Transverse colon (tissue), 4 donors: ENCODE measurements at regions not wholly inside any gene's neighbourhood (a gene's known extent, or its start where the extent isn't known, plus 50 kb on each side); places are given as distances from the start of the nearest gene placed in this dataset.

Experiments
- DNase-seq: peaks from one replicate; pipeline ENCODE4 v3.0.0-alpha.2; 2019
- H3K27ac ChIP-seq, 4 donors: fragments of 200-600 bp; sonication (generic); 2 replicates each; pipeline ENCODE4 v1.5.1; 2016 to 2018; ENCODE audit warnings: inconsistent platforms in 4 of 4
- H3K27me3 ChIP-seq: fragments of 200-600 bp; sonication (generic); 2 replicates; pipeline ENCODE4 v1.5.1; 2017; ENCODE audit warnings: inconsistent platforms
- H3K36me3 ChIP-seq, 4 donors: fragments of 200-600 bp; sonication (generic); 2 replicates each; pipeline ENCODE4 v1.5.1; 2017 to 2019; ENCODE audit warnings: inconsistent platforms in 4 of 4
- H3K4me1 ChIP-seq, 4 donors: fragments of 200-600 bp; sonication (generic); 2 replicates each; pipeline ENCODE4 v1.5.1; 2017 to 2020; ENCODE audit warnings: inconsistent platforms in 4 of 4
- H3K4me3 ChIP-seq, 4 donors: fragments of 200-600 bp; sonication (generic); 1 replicate in 1 of 4; 2 replicates in 3 of 4; pipeline versions ENCODE4 v1.5.1 to v1.6.1; 2017 to 2019; ENCODE audit warnings: inconsistent platforms in 4 of 4
- H3K9me3 ChIP-seq, 2 donors: fragments of 200-600 bp; sonication (generic); 2 replicates each; pipeline ENCODE4 v1.5.1; 2017 to 2019; ENCODE audit warnings: inconsistent platforms in 2 of 2
- EP300 ChIP-seq: sonication (generic); formaldehyde crosslinking; IDR thresholded peaks from one replicate; pipeline ENCODE4 v1.6.1; 2017; ENCODE audit warnings: antibody characterized with exemption, low read depth
- POLR2A ChIP-seq: fragments of 450-650 bp; IDR thresholded peaks from one replicate; pipeline ENCODE4 v1.6.1; 2016; ENCODE audit warnings: antibody characterized with exemption, mild to moderate bottlenecking, moderate library complexity
- POLR2AphosphoS5 ChIP-seq, 3 donors: sonication (generic); formaldehyde crosslinking; IDR thresholded peaks; one replicate each; pipeline ENCODE4 v1.6.1; 2016; ENCODE audit warnings: antibody characterized with exemption in 3 of 3
- WGBS, 2 donors: methylation state at CpG; one replicate each; pipeline ENCODE4 v1.1.5; 2018; ENCODE audit warnings: low coverage in 1 of 2; 5-methylcytosine and 5-hydroxymethylcytosine counted together
- in situ Hi-C, 4 donors: fragments of 200-750 bp; cut with MboI; loops; one replicate each; pipeline versions ENCODE4 v1.15.0 to v1.15.1; 2017; ENCODE audit warnings: low sequenced_read_pairs in 3 of 4, low pct_ligation_motif_present in 1 of 4, low pct_unique_long_range_greater_than_20kb in 1 of 4
- intact Hi-C: fragments of 100-400 bp; cut with DNase I; formaldehyde crosslinking; loops from one replicate; pipeline ENCODE4 v1.15.1; 2023; ENCODE audit warnings: low total_unique reads
- TF ChIP-seq, protein P1 (sequence below), 5 experiments: fragments of 200-600 bp in 3 of 5; fragments of 450-650 bp in 2 of 5; sonication (generic) in 3 of 5; IDR thresholded peaks; 1 replicate in 2 of 5; 2 replicates in 3 of 5; pipeline ENCODE4 v1.5.1; 2016 to 2017; ENCODE audit warnings: antibody characterized with exemption in 5 of 5, inconsistent platforms in 3 of 5, mild to moderate bottlenecking in 2 of 5, moderate library complexity in 1 of 5

DNA sequence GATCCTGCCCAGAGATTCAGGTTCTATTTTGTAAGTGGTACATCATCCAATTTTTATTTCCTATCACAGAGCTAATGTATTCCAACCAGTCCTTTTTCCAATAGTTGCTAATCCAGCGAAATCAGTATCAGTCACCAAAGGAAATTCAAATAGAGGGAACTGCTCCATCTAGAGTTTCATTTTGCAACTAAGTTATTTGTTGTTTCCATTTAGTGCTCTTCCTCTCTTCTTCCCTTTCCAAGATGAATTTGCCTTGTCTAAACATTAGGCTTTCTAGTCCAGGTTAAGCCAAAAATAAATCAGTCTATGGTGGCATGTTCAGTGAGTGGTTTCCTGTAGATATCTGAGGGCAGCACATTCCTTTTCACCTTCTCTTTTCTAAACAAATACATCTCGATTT lies 79.8 kb upstream of the SPATA31D4 start:
- Histone ChIP-seq H3K27me3 (no peaks in the 10 kb centered on the region), H3K4me3 (no peak overlapping the region), H3K9me3 (no peaks in the 10 kb centered on the region), H3K27ac (no peak overlapping the region), H3K36me3 (no peaks in the 10 kb centered on the region), H3K4me1 (peaks cover 0 to 16% (median 0%) of the 10 kb centered on the region in 4 donors)
- DNase-seq, result no peak
- intact Hi-C loops, result no loop called here
- TF ChIP-seq, protein P1, sequence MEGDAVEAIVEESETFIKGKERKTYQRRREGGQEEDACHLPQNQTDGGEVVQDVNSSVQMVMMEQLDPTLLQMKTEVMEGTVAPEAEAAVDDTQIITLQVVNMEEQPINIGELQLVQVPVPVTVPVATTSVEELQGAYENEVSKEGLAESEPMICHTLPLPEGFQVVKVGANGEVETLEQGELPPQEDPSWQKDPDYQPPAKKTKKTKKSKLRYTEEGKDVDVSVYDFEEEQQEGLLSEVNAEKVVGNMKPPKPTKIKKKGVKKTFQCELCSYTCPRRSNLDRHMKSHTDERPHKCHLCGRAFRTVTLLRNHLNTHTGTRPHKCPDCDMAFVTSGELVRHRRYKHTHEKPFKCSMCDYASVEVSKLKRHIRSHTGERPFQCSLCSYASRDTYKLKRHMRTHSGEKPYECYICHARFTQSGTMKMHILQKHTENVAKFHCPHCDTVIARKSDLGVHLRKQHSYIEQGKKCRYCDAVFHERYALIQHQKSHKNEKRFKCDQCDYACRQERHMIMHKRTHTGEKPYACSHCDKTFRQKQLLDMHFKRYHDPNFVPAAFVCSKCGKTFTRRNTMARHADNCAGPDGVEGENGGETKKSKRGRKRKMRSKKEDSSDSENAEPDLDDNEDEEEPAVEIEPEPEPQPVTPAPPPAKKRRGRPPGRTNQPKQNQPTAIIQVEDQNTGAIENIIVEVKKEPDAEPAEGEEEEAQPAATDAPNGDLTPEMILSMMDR (IDR thresholded peaks at IDR 0.05), result peak; percentile 23 to 42 (median 30)
- TF ChIP-seq POLR2AphosphoS5 (IDR thresholded peaks at IDR 0.05), result no peak
- in situ Hi-C loops, result loop anchor here in 1 of 4 donors (25.0 kb wide), 1 partner anchor 236 kb away; no protein-coding TSS in a partner anchor
- 44 to 46% methylated on average over 2 of the region's 2 CpGs for WGBS, 2 donors

DNA sequence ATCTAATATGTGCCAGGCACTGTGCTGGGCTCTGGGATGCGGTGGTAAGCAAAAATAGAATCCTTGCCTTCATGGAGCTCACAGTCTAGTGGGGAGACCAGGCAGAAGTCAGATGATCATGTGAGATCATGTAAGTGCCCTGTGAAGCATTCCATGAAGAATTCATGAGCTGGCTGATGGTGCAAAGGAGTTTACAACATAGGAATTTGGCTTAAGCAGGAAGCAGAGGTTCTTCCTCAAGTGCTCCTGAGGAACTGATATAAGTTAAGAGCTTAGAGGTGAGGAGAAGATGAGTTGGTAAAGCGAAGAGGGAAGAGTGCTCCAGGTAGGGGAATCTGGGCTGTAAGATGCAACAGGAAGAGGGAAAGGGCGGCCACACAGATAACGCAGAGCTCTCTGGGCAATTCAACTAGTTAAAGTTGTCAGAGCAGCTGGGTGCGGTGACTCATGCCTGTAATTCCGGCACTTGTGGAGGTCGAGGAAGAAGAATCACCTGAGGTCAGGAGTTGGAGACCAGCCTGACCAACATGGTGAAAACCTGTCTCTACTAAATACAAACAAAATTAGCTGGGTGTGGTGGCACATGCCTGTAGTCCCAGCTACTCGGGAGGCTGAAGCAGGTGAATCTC lies 78.5 kb upstream of the SPATA31D4 start:
- 55 to 58% methylated on average over 5 to 8 of the region's 8 CpGs for WGBS, 2 donors
- H3K9me3 ChIP-seq, result no peaks in the 10 kb centered on the region
- intact Hi-C loops (no loop called here), in situ Hi-C loops (loop anchor here in 2 of 4 donors (25.0 kb wide), 2 partner anchors 237 to 763 kb away; no protein-coding TSS in a partner anchor)
- peak; percentile 61 for DNase-seq
- H3K27me3 ChIP-seq, result no peaks in the 10 kb centered on the region
- H3K4me1 ChIP-seq, result peaks cover 0 to 16% (median 0%) of the 10 kb centered on the region in 4 donors
- no peak for TF ChIP-seq POLR2A
- no peak for TF ChIP-seq EP300
- no peak for TF ChIP-seq POLR2AphosphoS5 (IDR thresholded peaks at IDR 0.05)
- TF ChIP-seq, protein P1 (IDR thresholded peaks at IDR 0.05), result no peak
- no peak overlapping the region for H3K4me3 ChIP-seq
- no peak overlapping the region for H3K27ac ChIP-seq
- H3K36me3 ChIP-seq, result no peaks in the 10 kb centered on the region

DNA sequence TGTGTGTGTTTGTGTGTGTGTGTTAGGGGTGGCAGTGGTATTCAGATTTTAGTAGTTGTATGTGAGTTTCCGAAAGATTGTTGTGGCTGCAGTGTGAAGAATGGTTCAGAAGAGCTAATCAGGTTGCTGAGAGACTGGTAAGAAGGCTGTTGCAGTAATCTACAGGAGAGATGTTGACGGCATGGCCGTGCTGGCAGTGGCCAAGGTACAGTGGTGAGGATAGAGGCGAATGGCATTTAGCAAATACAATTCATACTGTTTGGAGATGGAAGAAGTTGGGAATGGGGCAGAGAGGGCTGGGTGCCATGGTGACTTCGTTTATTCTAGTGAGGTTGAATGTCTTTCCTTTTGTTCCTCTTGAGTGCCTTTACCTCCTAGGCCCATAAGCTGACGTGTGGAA lies 77.5 kb upstream of the SPATA31D4 start:
- WGBS, 2 donors, result 73 to 89% methylated on average over 3 to 6 of the region's 6 CpGs
- H3K36me3 ChIP-seq, result no peaks in the 10 kb centered on the region
- in situ Hi-C loops, result loop anchor here in 1 of 4 donors (25.0 kb wide), 1 partner anchor 762 kb away; no protein-coding TSS in a partner anchor
- intact Hi-C loops, result no loop called here
- H3K4me1 ChIP-seq, result peaks cover 0 to 16% (median 0%) of the 10 kb centered on the region in 4 donors
- H3K27ac ChIP-seq, result no peak overlapping the region
- DNase-seq, result no peak
- H3K4me3 ChIP-seq, result no peak overlapping the region
- no peaks in the 10 kb centered on the region for H3K9me3 ChIP-seq
- TF ChIP-seq POLR2A, result no peak
- no peak for TF ChIP-seq POLR2AphosphoS5 (IDR thresholded peaks at IDR 0.05)
- TF ChIP-seq EP300, result no peak
- TF ChIP-seq, protein P1 (IDR thresholded peaks at IDR 0.05), result no peak
- no peaks in the 10 kb centered on the region for H3K27me3 ChIP-seq

DNA sequence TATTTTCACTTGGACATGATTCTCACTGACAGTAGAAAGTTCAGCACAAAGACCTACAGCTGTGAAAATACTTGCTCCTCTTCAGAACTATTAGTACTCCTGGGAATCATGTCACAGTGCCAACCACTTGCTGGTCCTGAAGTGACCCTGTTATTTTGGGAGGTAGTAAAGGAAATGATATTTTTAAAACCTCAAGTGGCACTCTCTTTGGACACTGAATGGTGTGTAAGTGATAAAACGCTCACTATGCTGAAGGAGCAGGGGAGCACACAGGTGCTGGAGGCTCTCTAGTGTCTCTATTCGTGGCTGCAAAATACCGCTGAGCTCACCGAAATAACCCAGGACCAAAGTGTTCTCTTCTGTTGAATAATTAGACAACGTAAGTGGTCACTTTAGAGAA lies 76.9 kb upstream of the SPATA31D4 start:
- Histone ChIP-seq H3K4me1 (peaks cover 0 to 16% (median 0%) of the 10 kb centered on the region in 4 donors), H3K4me3 (no peak overlapping the region), H3K9me3 (no peaks in the 10 kb centered on the region), H3K36me3 (no peaks in the 10 kb centered on the region), H3K27ac (no peak overlapping the region), H3K27me3 (no peaks in the 10 kb centered on the region)
- DNase-seq, result no peak
- in situ Hi-C loops, result loop anchor here in 1 of 4 donors (25.0 kb wide), 1 partner anchor 761 kb away; no protein-coding TSS in a partner anchor
- WGBS, 2 donors, result 52 to 70% methylated on average over 5 of the region's 5 CpGs
- TF ChIP-seq, protein P1 (IDR thresholded peaks at IDR 0.05), result no peak
- TF ChIP-seq POLR2AphosphoS5 (IDR thresholded peaks at IDR 0.05) (no peak), POLR2A (no peak), EP300 (no peak)
- intact Hi-C loops, result no loop called here
